LoVo (cell line): ENCODE measurements at regions not wholly inside any gene's neighbourhood (a gene's known extent, or its start where the extent isn't known, plus 50 kb on each side); places are given as distances from the start of the nearest gene placed in this dataset.

ENCODE experiments used
- DNase-seq: peaks from one replicate; pipeline ENCODE4 v3.0.0-alpha.2; 2016; ENCODE audit warnings: low spot score

DNA sequence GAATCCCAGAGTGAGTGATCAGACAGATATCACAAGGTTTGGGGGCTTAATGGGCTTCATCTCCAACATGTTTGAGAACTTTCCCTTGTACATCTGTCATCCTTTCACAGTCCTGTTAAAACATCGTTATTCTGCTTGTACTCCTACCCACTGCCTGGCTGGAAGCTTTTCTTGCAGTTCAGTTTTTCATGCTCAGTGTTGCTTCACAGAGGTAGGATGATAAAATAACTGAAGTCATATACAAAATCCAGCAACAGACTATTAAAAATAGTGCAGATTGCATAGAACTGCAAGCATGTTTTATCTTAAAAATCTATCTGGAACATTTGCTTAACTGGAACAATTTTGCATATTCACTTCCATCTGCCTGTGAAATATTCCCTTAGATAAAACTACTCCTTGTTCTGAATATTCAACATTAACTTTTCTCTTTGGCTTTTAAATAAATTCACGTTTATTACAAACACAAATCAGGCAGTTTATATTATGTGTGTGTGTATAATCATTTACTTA lies 579.6 kb upstream of the IGFBP7 start:
- DNase-seq: no peak

- no peak for DNase-seq
Observed at GRCh38 chr4:57682275-57682674, 572.1 kb upstream of the IGFBP7 start.

DNA sequence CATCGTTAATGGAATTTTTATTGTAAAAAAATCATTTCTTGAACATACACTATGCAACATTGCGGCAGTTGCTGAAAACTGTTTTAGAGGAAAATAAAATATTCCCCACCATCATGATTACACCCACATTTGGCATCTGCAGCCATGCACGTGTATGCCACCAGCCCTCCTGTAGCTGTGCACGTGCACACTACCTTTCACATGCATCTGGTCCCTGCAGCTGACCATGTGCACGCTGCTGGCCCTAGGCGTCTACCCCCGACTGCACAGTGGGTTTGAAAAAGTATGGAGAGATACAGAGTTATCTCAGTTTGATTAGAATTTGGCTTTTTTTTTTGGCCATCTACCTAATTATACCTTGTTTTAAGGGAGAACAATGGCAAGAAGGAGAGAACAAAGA lies 569.8 kb upstream of the IGFBP7 start:
- no peak for DNase-seq

GRCh38 chr4:57676394-57676793 lies 566.2 kb upstream of the IGFBP7 start:
- no peak for DNase-seq

- DNase-seq: no peak
Observed at GRCh38 chr4:57672846-57673433, 562.8 kb upstream of the IGFBP7 start.

DNA sequence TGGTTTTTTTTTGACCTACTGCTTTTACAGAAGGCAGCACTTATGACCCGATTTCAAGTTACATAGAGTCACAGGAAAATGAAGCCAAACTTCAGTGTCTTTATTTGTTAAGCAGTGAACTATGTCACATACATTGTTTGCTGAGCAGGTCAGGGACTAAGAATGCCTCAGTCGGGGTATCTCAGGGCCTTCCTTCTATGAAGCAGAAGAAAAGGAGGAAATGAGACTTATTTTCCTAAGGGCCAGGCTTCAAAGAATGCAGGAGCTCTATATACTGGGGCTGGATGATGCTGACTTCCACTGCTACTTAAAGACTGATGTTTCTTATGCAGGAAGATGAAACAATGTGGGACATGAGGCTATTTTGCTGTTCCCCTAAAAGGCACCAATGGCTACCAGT lies 558.4 kb upstream of the IGFBP7 start:
- no peak for DNase-seq

- no peak for DNase-seq
Observed at GRCh38 chr4:57665806-57666205, 555.6 kb upstream of the IGFBP7 start.

DNA sequence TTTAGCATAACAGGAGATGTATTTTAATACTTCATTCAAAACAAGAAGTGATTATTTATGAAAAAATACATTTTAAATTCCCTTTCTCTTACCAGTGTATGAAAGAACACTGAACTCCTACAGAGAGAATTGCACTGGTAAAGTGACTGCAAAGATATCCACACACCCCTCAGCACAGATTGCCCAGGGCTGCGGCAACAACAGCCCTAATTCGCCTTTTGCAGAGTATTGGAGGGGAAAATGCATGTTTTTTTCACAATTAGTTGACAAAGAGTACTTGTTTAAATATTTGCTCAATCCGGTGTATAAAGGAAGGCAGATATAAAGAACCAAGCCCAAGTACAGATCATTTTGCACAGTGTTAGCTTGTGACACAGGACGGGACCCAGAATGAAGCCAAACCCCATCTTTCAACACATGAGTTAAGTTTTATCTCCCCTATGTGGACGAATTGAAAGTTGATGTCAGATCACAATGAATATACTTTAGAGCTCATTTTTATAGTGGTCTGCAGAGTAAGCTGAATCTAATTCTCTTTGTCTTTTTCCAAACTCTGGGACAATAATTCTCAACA lies 551.4 kb upstream of the IGFBP7 start:
- DNase-seq: no peak

DNA sequence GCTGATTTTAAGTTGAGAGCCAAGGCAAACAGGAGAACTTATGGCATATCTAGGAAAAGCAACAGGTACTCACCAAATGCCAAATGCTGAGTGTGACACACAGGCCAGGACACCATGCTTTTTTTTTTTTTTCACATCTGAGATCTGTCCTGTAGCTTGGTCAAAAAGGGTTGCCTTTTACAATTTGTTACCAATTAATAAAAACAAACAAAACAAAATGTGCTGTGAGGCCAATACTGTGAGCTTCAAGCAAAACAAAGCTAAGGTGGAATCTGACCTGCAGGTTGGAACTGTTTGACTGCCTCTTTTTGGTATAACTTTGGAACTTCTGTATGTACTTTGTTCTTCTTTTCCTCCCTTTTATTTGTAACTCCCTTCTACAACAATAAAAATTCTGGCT lies 548.5 kb upstream of the IGFBP7 start:
- no peak for DNase-seq

DNA sequence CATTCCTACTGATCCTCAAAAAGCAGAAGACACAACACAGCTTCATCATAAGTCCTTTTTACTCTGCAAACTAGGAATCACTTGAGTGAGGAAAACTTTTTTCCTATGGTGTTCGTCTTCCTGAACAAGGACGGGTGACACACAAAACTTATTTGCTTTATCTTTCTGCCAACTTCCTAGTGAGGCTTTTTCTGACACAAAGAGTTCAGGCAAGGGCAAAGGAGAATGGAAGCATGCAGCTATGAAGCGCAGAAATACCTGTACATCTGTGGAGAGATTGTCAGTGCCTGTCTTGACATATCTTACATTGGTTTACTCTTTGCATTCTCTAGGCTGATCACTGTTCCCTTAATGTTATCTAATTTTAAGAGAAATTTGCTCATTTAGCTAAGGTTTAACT lies 548.0 kb upstream of the IGFBP7 start:
- no peak for DNase-seq

DNA sequence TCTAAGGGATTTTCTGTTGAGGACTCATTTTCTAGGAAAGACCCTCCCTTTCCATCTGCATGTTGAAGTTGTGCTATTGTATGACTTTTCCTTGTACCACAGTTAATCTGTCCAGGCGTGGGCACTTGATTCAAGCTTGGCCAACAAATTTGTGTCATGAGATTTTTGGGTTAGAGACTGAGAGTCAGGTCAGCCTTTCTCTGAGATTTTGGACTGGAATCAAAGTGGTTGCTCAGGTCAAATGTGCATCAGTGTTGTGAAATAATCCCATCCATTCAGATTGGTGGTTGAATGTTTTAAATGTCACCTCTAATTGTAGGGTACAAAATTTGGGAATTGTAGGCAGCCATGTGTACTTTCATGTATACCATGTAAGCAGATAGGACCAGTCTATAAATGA lies 545.2 kb upstream of the IGFBP7 start:
- no peak for DNase-seq

DNA sequence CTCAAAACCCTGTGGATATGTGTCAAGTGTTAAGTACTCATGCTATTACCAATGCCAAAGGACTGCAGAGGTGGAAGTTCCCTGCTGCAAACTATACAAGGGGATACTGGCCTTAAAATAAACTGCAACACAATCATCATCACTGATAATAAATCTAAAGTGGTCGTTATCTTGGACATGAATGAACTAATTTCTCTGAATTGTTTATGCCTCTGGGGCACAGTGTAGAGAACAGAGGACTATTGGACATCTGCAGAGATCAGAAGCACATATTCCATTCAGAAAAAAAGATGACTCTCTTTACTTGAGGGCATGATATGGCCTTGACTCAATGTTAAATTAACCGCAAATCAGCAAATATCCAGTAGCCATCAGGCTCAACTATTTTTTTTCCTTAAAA lies 542.6 kb upstream of the IGFBP7 start:
- DNase-seq: no peak

GRCh38 chr4:57640391-57641100 lies 530.4 kb upstream of the IGFBP7 start:
- DNase-seq: no peak

DNA sequence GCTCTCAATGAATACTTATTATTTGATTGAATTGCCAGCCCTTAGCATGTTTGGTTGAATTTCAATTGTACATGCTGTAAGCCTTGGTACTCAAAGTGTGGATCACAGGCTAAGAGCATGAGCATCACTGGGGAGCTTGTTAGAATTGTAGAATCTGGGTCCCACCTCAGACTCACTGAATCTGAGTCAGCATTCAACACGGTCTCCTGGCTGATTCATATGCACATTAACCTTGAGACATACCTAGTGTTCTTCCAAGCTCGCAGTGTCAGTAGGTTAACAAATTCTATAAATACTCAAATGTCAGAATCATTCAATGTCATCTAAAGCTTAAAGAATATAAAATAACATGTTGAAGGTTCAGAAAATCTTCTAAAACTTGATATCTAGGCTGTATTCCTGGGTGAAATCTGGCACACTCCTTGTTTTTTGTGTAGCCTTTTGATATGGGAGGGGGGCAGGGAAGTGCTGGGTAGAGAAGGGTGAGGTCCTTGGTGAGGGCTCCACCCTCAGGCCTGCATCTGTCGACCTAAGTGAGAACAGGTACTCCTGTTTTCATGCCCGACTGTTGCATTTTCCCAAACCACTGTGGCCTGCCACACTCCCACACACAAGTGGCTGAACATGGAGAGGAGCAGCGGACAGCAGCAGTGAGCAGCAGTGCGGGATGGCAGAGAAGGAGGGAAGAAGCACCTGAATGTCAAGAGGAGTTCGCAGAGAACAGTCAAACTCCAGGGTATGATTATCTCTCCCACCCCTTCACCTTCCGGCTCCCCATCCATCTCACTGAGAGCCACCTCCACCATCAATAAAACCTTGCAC lies 529.6 kb upstream of the IGFBP7 start:
- no peak for DNase-seq

DNA sequence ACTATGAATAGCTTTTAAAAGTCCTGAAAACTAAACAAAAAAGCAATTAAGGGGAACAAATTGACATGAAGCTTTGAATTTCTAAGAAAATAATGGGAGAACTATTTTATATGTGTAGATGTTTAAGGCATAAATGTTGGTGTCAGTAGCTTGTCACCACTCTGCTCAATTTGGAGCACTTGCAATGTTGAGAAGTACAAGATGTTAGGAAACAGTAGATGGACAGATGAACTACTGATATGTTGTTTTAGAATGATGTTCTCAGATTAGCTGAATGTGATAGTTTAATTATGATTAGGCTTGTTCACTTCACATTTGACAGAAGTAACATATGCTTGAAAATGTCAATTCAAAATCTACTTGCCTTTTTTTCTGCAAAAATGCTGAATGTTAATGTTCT lies 525.7 kb upstream of the IGFBP7 start:
- DNase-seq: no peak

GRCh38 chr4:57633212-57633859 lies 523.2 kb upstream of the IGFBP7 start:
- DNase-seq: no peak

DNA sequence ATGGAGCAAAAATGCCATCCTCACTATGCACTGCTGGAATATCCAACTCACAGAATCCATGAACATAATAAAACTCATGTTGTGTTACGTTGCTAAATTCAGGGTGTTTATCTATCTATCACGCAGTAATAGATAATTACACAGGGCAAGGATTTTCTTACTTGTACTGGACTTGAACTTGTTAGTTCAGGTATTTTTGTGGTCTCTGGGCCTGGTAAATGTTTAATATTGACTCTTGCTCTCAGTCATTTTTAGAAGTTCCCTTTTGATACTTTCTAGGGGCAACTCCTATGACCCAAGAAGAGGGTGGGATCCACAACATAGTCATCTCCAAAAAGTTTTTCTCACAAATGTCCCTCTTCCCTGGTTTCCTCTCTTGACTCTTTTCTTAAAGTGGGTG lies 522.4 kb upstream of the IGFBP7 start:
- DNase-seq: no peak

GRCh38 chr4:57631147-57631546 lies 521.0 kb upstream of the IGFBP7 start:
- DNase-seq: no peak

GRCh38 chr4:57628004-57628403 lies 517.8 kb upstream of the IGFBP7 start:
- no peak for DNase-seq

DNA sequence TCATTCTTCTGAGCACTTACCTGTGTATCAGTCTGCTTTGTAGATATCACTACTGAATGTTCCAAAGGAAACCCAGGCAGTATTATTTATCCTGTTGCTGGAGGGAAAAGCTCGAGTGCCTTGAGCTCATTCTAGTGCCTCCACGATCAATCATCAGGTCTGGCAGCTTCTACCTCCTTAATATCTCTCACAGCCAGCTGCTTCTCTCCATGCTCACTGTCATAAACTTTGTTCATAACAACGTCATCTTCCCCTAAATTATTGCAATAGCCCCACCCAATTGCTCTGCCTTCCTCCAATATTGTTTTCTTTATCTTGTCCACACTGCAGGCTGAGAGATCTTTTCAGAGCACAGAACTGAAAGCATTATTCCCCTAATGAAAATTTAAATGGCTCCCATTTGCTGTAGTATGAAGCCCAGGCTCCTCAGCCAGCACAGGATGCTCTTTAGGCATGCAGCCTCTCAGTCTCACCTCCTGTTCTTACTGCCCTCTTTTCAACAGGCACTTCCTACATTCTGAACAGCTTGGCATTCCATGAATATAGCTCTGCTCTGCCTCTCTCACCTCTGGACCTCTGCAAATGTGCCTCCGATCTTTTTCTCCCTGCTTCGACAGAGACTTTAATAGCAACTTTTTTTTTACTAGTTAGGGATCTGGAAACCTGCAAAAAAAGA lies 504.2 kb upstream of the IGFBP7 start:
- no peak for DNase-seq

GRCh38 chr4:57612279-57612678 lies 502.1 kb upstream of the IGFBP7 start:
- no peak for DNase-seq
